Astrocyte of the spinal cord (primary cell): ENCODE measurements at regions not wholly inside any gene's neighbourhood (a gene's known extent, or its start where the extent isn't known, plus 50 kb on each side); places are given as distances from the start of the nearest gene placed in this dataset.
"Not testable (repeated sequence)": the region's sequence is repeated elsewhere in the genome, so short reads cannot be mapped to it uniquely, and the experiment has no call there.

Source experiments
- DNase-seq: peaks from one replicate; pipeline ENCODE4 v3.0.0; 2011; ENCODE audit warnings: low read depth, low spot score
- H3K4me3 ChIP-seq: 2 replicates; pipeline ENCODE4 v1.5.1; 2011; ENCODE audit warnings: low read depth, mild to moderate bottlenecking, low read length, moderate library complexity
- CTCF ChIP-seq: IDR thresholded peaks from 2 replicates; pipeline ENCODE4 v1.5.1; 2012; ENCODE audit warnings: low read depth, mild to moderate bottlenecking, low read length, inconsistent platforms
- in situ Hi-C: cut with HindIII; loops from 2 replicates; pipeline ENCODE4 v1.10.0; 2017; ENCODE audit warnings: low sequenced_read_pairs

DNA sequence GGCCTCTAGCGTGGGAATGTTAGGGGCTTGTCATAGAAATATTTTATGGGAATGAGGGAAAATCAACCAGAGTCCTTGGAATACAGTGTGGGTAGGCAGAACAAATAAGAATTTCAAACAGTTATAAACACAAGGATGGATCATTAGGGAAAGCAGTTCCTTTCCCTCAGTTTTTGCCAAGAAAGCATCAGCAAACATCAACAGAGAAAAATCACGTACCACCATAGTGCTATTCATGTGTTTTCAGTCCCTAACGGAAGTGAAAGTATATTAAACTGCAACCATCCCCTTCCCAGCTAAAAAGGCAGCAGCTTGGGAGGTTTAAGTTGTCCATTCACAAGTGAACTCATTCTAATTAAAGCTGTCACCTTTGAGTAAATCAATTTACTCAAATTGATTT lies 334.4 kb upstream of the PCDH18 start:
- no peak for DNase-seq
- no peak for TF ChIP-seq CTCF
- in situ Hi-C loops, result no loop called here
- H3K4me3 ChIP-seq, result no peak overlapping the region

- peak; percentile 41 for DNase-seq
- TF ChIP-seq CTCF, result peak; percentile 41
- no peak overlapping the region for H3K4me3 ChIP-seq
- in situ Hi-C loops, result no loop called here
Observed at GRCh38 chr4:137861682-137862081, 329.4 kb upstream of the PCDH18 start.

GRCh38 chr4:137853424-137853823 lies 321.1 kb upstream of the PCDH18 start:
- in situ Hi-C loops, result no loop called here
- no peak for TF ChIP-seq CTCF
- no peak overlapping the region for H3K4me3 ChIP-seq
- no peak for DNase-seq

DNA sequence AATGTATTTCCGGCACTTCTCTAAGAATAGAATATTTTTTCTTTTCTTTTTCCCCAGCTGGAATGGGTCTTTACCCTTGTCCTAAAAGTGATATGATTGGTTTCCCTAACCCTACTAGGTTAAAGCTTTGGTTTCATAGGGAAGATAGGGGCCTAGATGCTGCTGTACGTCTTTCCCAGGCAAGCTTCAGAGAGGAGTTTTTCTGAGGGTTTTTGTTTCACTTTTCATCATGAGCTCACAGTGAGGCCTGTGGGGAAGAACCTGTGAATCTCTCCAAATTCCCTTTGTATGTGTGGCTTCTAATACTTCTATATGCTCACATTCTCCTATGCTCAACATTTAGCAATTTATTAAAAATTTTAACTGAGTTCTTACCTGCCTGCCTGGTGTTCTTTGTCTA lies 320.0 kb upstream of the PCDH18 start:
- no peak overlapping the region for H3K4me3 ChIP-seq
- DNase-seq, result no peak
- no peak for TF ChIP-seq CTCF
- in situ Hi-C loops, result no loop called here

DNA sequence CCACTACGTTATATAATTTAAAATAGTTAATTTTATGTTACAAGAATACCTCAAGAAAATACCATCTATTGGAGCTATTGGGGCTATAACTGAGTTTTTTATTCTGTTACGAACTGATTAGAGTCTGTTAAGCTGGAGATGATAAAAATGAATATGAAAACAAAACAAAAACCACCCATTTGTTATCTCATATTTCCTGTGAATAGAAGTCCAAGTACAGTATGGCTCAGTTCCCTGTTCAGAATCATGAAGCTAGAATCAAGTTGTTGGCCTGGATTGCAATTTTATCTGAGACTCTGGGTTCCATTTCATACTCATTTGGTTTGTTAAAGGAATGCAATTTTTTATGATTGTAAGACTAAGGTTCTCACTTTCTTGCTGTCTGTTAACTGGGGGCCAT lies 319.1 kb upstream of the PCDH18 start:
- no peak for TF ChIP-seq CTCF
- no peak for DNase-seq
- in situ Hi-C loops, result no loop called here
- no peak overlapping the region for H3K4me3 ChIP-seq

DNA sequence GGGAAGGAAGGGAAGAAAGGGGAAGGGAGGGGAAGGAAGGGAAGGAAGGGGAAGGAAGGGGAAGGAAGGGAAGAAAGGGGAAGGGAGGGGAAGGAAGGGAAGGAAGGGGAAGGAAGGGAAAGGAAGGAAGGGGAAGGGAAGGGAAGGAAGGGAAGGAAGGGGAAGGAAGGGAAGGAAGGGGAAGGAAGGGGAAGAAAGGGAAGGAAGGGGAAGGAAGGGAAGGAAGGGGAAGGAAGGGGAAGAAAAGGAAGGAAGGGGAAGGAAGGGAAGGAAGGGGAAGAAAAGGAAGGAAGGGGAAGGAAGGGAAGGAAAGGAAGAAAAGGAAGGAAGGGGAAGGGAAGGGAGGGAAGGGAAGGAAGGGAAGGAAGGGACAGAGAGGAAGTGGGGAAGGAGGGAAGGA lies 295.7 kb upstream of the PCDH18 start:
- in situ Hi-C loops, DNase-seq, H3K4me3 ChIP-seq: not testable (repeated sequence)

GRCh38 chr4:137825505-137825904 lies 293.2 kb upstream of the PCDH18 start:
- no peak overlapping the region for H3K4me3 ChIP-seq
- no peak for DNase-seq
- in situ Hi-C loops, result no loop called here
- no peak for TF ChIP-seq CTCF
